IMR-90 (cell line): ENCODE measurements at regions not wholly inside any gene's neighbourhood (a gene's known extent, or its start where the extent isn't known, plus 50 kb on each side); places are given as distances from the start of the nearest gene placed in this dataset.

ENCODE experiments used
- ATAC-seq: fragments of 200-7000 bp; cut with Tn5 transposase; 2 replicates; pipeline ENCODE4 v1.9.1; 2020; ENCODE audit warnings: low read depth, mild to moderate bottlenecking, moderate library complexity
- BruUV-seq: library from RNA; stranded (reverse); fragments of 400-500 nt; replicated peaks from 2 replicates; lab custom pipeline; 2021; lab: Mats Ljungman, UMichigan
- CTCF ChIA-PET: fragments of 300-600 bp; formaldehyde crosslinking; extraction: SDS; loops from one replicate; lab custom pipeline; 2021; ENCODE audit warnings: antibody characterized with exemption; lab: Yijun Ruan, JAX
- POLR2A ChIA-PET: fragments of 300-600 bp; sonication (Branson Sonifier 250); formaldehyde crosslinking; loops from one replicate; lab custom pipeline; 2022; ENCODE audit warnings: antibody characterized with exemption; ENCODE audit not compliant: unreplicated experiment; lab: Charles Lee
- DNase-seq: peaks from one replicate; pipeline ENCODE4 v3.0.0; 2013
- H2AFZ ChIP-seq: replicated peaks from 2 replicates; pipeline ENCODE3; 2013; ENCODE audit warnings: low read length, mild to moderate bottlenecking; ENCODE audit not compliant: poor library complexity
- H2AK5ac ChIP-seq: 2 replicates; pipeline ENCODE4 v1.6.1; 2013; ENCODE audit warnings: low read depth, low read length, inconsistent platforms
- H2AK9ac ChIP-seq: replicated peaks from 2 replicates; pipeline ENCODE3; 2013; ENCODE audit warnings: mild to moderate bottlenecking, low read depth, low read length, moderate library complexity; ENCODE audit not compliant: poor library complexity
- H2BK120ac ChIP-seq: 2 replicates; pipeline ENCODE4 v1.6.1; 2013; ENCODE audit warnings: low read depth, low read length, inconsistent platforms
- H2BK15ac ChIP-seq: 3 replicates; pipeline ENCODE4 v1.6.1; 2013; ENCODE audit warnings: low read depth, low read length, inconsistent platforms
- H2BK20ac ChIP-seq: 2 replicates; pipeline ENCODE4 v1.6.1; 2013; ENCODE audit warnings: low read depth, mild to moderate bottlenecking, inconsistent platforms, low read length, moderate library complexity
- H2BK5ac ChIP-seq: 2 replicates; pipeline ENCODE4 v1.6.1; 2013; ENCODE audit warnings: mild to moderate bottlenecking, low read depth, low read length, inconsistent platforms; ENCODE audit not compliant: poor library complexity, severe bottlenecking
- H3K14ac ChIP-seq: replicated peaks from 2 replicates; pipeline ENCODE4 v1.6.1; 2013; ENCODE audit warnings: low read depth, low read length, inconsistent platforms
- H3K18ac ChIP-seq: 2 replicates; pipeline ENCODE4 v1.6.1; 2013; ENCODE audit warnings: low read depth, low read length, control low read depth
- H3K23ac ChIP-seq: 2 replicates; pipeline ENCODE4 v1.6.1; 2013; ENCODE audit warnings: low read depth, low read length, inconsistent platforms
- H3K27ac ChIP-seq: 2 replicates; pipeline ENCODE4 v1.5.1; 2013; ENCODE audit warnings: mild to moderate bottlenecking, control low read depth, low read length; ENCODE audit not compliant: insufficient read depth
- H3K27me3 ChIP-seq: 2 replicates; pipeline ENCODE4 v1.6.1; 2013; ENCODE audit warnings: low read length; ENCODE audit not compliant: control insufficient read depth, insufficient read depth
- H3K36me3 ChIP-seq: 2 replicates; pipeline ENCODE4 v1.6.1; 2013; ENCODE audit warnings: low read length, mixed read lengths; ENCODE audit not compliant: control insufficient read depth, insufficient read depth
- H3K4ac ChIP-seq: 2 replicates; pipeline ENCODE4 v1.6.1; 2013; ENCODE audit warnings: low read depth, low read length, inconsistent platforms
- H3K4me1 ChIP-seq: 2 replicates; pipeline ENCODE4 v1.6.1; 2013; ENCODE audit warnings: low read length, mixed read lengths; ENCODE audit not compliant: control insufficient read depth, insufficient read depth
- H3K4me2 ChIP-seq: 2 replicates; pipeline ENCODE4 v1.6.1; 2013; ENCODE audit warnings: low read depth, mild to moderate bottlenecking, control low read depth, low read length, moderate library complexity
- H3K4me3 ChIP-seq: 2 replicates; pipeline ENCODE4 v1.5.1; 2013; ENCODE audit warnings: low read depth, mild to moderate bottlenecking, control low read depth, low read length, moderate library complexity; ENCODE audit not compliant: insufficient read depth
- H3K56ac ChIP-seq: 2 replicates; pipeline ENCODE4 v1.6.1; 2013; ENCODE audit warnings: low read length, inconsistent platforms; ENCODE audit not compliant: insufficient read depth; ENCODE audit errors: extremely low read depth
- H3K79me1 ChIP-seq, 2 experiments: 2 replicates each; pipeline ENCODE4 v1.6.1; 2013; ENCODE audit warnings: low read length in 2 of 2, inconsistent platforms in 1 of 2, low read depth in 1 of 2
- H3K9ac ChIP-seq: 2 replicates; pipeline ENCODE4 v1.6.1; 2013; ENCODE audit warnings: low read depth, low read length, control low read depth
- H3K9me1 ChIP-seq: 2 replicates; pipeline ENCODE4 v1.6.1; 2013; ENCODE audit warnings: low read length, inconsistent platforms; ENCODE audit not compliant: insufficient read depth
- H3K9me3 ChIP-seq: 2 replicates; pipeline ENCODE4 v1.6.1; 2013; ENCODE audit warnings: low read length; ENCODE audit not compliant: control insufficient read depth, insufficient read depth
- H4K20me1 ChIP-seq: 2 replicates; pipeline ENCODE4 v1.6.1; 2013; ENCODE audit warnings: low read length, inconsistent platforms; ENCODE audit not compliant: insufficient read depth
- H4K5ac ChIP-seq: 2 replicates; pipeline ENCODE4 v1.6.1; 2013; ENCODE audit warnings: mild to moderate bottlenecking, low read depth, low read length, control low read depth
- H4K8ac ChIP-seq, 2 experiments: 2 replicates each; pipeline ENCODE4 v1.6.1; 2013; ENCODE audit warnings: low read depth in 2 of 2, low read length in 2 of 2, control low read depth in 1 of 2, inconsistent platforms in 1 of 2
- H4K91ac ChIP-seq: 2 replicates; pipeline ENCODE4 v1.6.1; 2013; ENCODE audit warnings: low read depth, low read length, inconsistent platforms; ENCODE audit not compliant: insufficient read depth
- BHLHE40 ChIP-seq: fragments of 150-350 bp; IDR thresholded peaks from 2 replicates; pipeline ENCODE4 v1.6.1; 2016; ENCODE audit warnings: mild to moderate bottlenecking, low read depth, low read length
- CEBPB ChIP-seq: IDR thresholded peaks from 2 replicates; pipeline ENCODE4 v1.6.1; 2012; ENCODE audit warnings: low read depth, low read length, improper control_type of control experiment
- FOS ChIP-seq: fragments of 150-350 bp; IDR thresholded peaks from 2 replicates; pipeline ENCODE4 v1.6.1; 2016; ENCODE audit warnings: low read depth, low read length
- MXI1 ChIP-seq: IDR thresholded peaks from 2 replicates; pipeline ENCODE4 v1.6.1; 2012; ENCODE audit warnings: low read depth, mild to moderate bottlenecking, low read length, moderate library complexity, borderline replicate concordance
- WGBS, 2 experiments: methylation state at CpG; one replicate each; pipeline versions ENCODE4 v1.1.5 to v1.1.7; 2013; ENCODE audit warnings: missing lambda C conversion rate in 2 of 2; ENCODE audit not compliant: insufficient read length in 1 of 2; ENCODE audit errors: extremely low coverage in 2 of 2; 5-methylcytosine and 5-hydroxymethylcytosine counted together
- dilution Hi-C: fragments of 300-500 bp; cut with HindIII; formaldehyde crosslinking; loops from one replicate; pipeline ENCODE4 v1.14.3; 2018; ENCODE audit warnings: low sequenced_read_pairs; ENCODE audit not compliant: unreplicated experiment
- in situ Hi-C: fragments of 300-500 bp; cut with MboI; formaldehyde crosslinking; loops from 3 replicates; pipeline ENCODE4 v1.14.3; 2019; ENCODE audit warnings: low sequenced_read_pairs, inconsistent platforms, mixed read lengths
- intact Hi-C: fragments of 100-400 bp; cut with micrococcal nuclease; formaldehyde crosslinking; loops from 2 replicates; pipeline ENCODE4 v1.10.0; 2022

GRCh38 chr1:99465176-99465900, 180.6 kb upstream of the PALMD start:
- H3K4me2 ChIP-seq = 0 out of 2 replicates have a peak overlapping the region, but pooled peaks have one; percentile 4
- no peak overlapping the region for H3K56ac ChIP-seq
- H4K5ac ChIP-seq = no peak overlapping the region
- peak overlapping the region; percentile 35 for H2AK5ac ChIP-seq
- H3K18ac ChIP-seq = 0 out of 2 replicates have a peak overlapping the region, but pooled peaks have one; percentile 43
- H3K23ac ChIP-seq = no peak overlapping the region
- H2AK9ac ChIP-seq = no peak overlapping the region
- no peaks in the 10 kb centered on the region for H3K36me3 ChIP-seq
- H3K9me1 ChIP-seq = 0 out of 2 replicates have a peak, but pooled peaks cover 3% of the 10 kb centered on the region
- 83% methylated on average over 2 of the region's 3 CpGs; no CpG with 5 or more reads in 1 of the 2 experiments for WGBS, 2 experiments
- in situ Hi-C loops = no loop called here
- H3K4me1 ChIP-seq = peaks cover 8% of the 10 kb centered on the region
- H2AFZ ChIP-seq = no peak overlapping the region
- no peak overlapping the region for H3K4ac ChIP-seq
- no peaks in the 10 kb centered on the region for H3K9me3 ChIP-seq
- CTCF ChIA-PET = interaction anchor here (0.6 to 0.7 kb wide), 2 partner anchors 13 to 285 kb away, joined by 3 read pairs; no protein-coding TSS in a partner anchor
- no peak overlapping the region for H3K9ac ChIP-seq
- POLR2A ChIA-PET = no interaction called here
- peak; percentile 93 for ATAC-seq
- no peak overlapping the region for H3K27ac ChIP-seq
- BruUV-seq = no TSS peak
- dilution Hi-C loops = no loop called here
- H3K4me3 ChIP-seq = no peak overlapping the region
- no peak overlapping the region; the same call in 1 of the 2 replicates for H2BK120ac ChIP-seq
- H3K79me1 ChIP-seq = no peaks in the 10 kb centered on the region
- H4K20me1 ChIP-seq = no peaks in the 10 kb centered on the region
- peak; percentile 54 for TF ChIP-seq BHLHE40
- TF ChIP-seq CEBPB = peak; percentile 62; the same call in 1 of the 2 replicates
- no peak for TF ChIP-seq MXI1
- TF ChIP-seq FOS = peak; percentile 83
- H3K27me3 ChIP-seq = no peaks in the 10 kb centered on the region
- DNase-seq = peak; percentile 90
- no peak overlapping the region; the same call in 1 of the 2 replicates for H2BK20ac ChIP-seq
- H4K8ac ChIP-seq = no peak overlapping the region; a peak in 1 of 4 replicates
- H2BK5ac ChIP-seq = no peak overlapping the region
- intact Hi-C loops = no loop called here
- H4K91ac ChIP-seq = no peak overlapping the region; the same call in 1 of the 2 replicates
- H2BK15ac ChIP-seq = no peak overlapping the region
- no peak overlapping the region for H3K14ac ChIP-seq
